ENCODE measurements at regions not wholly inside any gene's neighbourhood (a gene's known extent, or its start where the extent isn't known, plus 50 kb on each side); places are given as distances from the start of the nearest gene placed in this dataset.

DNA sequence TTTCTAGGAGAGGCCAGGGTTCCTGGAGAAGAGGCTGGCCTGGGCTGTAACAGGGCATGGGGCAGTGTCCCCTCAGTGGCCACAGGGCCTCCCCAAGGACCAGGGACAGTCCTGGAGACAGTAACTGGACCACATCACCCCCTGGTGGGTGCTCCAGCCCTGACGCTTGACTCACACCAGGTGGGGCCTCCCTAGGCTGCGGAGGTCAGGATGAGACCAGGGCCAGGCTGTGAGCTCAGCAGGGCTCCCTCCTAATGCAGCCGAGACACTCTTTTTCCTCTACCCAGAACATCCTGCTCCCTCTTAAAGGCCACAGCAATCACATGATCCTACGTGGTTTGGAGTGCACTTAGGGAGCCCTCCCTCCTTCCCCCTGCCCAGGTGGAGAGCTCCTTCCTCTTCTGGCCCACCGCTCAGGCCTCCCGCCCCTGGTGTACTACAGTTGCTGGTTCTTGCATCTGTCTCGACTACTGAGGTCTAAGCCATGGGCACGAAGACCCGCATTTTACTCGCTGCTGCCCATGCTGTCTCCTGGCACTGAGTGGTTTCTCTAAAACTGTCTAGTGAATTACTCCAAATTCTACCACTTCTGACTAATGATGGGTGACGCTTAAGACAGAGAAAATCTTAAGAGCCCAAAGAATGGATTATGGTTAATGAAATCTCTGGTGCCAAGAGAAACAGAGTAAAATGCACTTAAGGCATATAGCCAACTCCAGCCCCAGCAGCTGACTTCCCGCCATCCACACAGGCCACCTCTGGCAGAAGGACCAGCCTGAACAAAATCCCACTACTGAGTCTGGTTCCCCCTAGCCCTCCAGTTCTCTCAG lies 166.1 kb upstream of the CST7 start:
- TF ChIP-seq KLF9 (tag by site-specific recombination; IDR thresholded peaks at IDR 0.05; ENCODE audit: low read depth) (no peak), ZBTB20 (tag by site-specific recombination; IDR thresholded peaks at IDR 0.05) (no peak), KLF16 (tag by site-specific recombination; IDR thresholded peaks at IDR 0.05) (no peak), EGR2 (tag by site-specific recombination; IDR thresholded peaks at IDR 0.05; ENCODE audit: low read depth) (no peak), ZNF549 (tag by site-specific recombination; IDR thresholded peaks at IDR 0.05) (no peak), ZNF292 (tag by site-specific recombination; IDR thresholded peaks at IDR 0.05; ENCODE audit: borderline replicate concordance, low read depth) (no peak), ZBTB8A (tag by site-specific recombination; IDR thresholded peaks at IDR 0.05) (no peak)
- TF ChIP-seq, protein P1, sequence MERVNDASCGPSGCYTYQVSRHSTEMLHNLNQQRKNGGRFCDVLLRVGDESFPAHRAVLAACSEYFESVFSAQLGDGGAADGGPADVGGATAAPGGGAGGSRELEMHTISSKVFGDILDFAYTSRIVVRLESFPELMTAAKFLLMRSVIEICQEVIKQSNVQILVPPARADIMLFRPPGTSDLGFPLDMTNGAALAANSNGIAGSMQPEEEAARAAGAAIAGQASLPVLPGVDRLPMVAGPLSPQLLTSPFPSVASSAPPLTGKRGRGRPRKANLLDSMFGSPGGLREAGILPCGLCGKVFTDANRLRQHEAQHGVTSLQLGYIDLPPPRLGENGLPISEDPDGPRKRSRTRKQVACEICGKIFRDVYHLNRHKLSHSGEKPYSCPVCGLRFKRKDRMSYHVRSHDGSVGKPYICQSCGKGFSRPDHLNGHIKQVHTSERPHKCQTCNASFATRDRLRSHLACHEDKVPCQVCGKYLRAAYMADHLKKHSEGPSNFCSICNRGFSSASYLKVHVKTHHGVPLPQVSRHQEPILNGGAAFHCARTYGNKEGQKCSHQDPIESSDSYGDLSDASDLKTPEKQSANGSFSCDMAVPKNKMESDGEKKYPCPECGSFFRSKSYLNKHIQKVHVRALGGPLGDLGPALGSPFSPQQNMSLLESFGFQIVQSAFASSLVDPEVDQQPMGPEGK (tag by site-specific recombination; IDR thresholded peaks at IDR 0.05): no peak
- TF ChIP-seq, protein P2, sequence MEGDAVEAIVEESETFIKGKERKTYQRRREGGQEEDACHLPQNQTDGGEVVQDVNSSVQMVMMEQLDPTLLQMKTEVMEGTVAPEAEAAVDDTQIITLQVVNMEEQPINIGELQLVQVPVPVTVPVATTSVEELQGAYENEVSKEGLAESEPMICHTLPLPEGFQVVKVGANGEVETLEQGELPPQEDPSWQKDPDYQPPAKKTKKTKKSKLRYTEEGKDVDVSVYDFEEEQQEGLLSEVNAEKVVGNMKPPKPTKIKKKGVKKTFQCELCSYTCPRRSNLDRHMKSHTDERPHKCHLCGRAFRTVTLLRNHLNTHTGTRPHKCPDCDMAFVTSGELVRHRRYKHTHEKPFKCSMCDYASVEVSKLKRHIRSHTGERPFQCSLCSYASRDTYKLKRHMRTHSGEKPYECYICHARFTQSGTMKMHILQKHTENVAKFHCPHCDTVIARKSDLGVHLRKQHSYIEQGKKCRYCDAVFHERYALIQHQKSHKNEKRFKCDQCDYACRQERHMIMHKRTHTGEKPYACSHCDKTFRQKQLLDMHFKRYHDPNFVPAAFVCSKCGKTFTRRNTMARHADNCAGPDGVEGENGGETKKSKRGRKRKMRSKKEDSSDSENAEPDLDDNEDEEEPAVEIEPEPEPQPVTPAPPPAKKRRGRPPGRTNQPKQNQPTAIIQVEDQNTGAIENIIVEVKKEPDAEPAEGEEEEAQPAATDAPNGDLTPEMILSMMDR (tag by site-specific recombination; IDR thresholded peaks at IDR 0.05): no peak
- TF ChIP-seq, protein P3, sequence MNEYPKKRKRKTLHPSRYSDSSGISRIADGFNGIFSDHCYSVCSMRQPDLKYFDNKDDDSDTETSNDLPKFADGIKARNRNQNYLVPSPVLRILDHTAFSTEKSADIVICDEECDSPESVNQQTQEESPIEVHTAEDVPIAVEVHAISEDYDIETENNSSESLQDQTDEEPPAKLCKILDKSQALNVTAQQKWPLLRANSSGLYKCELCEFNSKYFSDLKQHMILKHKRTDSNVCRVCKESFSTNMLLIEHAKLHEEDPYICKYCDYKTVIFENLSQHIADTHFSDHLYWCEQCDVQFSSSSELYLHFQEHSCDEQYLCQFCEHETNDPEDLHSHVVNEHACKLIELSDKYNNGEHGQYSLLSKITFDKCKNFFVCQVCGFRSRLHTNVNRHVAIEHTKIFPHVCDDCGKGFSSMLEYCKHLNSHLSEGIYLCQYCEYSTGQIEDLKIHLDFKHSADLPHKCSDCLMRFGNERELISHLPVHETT (tag by site-specific recombination; IDR thresholded peaks at IDR 0.05): no peak
- TF ChIP-seq, protein P4, sequence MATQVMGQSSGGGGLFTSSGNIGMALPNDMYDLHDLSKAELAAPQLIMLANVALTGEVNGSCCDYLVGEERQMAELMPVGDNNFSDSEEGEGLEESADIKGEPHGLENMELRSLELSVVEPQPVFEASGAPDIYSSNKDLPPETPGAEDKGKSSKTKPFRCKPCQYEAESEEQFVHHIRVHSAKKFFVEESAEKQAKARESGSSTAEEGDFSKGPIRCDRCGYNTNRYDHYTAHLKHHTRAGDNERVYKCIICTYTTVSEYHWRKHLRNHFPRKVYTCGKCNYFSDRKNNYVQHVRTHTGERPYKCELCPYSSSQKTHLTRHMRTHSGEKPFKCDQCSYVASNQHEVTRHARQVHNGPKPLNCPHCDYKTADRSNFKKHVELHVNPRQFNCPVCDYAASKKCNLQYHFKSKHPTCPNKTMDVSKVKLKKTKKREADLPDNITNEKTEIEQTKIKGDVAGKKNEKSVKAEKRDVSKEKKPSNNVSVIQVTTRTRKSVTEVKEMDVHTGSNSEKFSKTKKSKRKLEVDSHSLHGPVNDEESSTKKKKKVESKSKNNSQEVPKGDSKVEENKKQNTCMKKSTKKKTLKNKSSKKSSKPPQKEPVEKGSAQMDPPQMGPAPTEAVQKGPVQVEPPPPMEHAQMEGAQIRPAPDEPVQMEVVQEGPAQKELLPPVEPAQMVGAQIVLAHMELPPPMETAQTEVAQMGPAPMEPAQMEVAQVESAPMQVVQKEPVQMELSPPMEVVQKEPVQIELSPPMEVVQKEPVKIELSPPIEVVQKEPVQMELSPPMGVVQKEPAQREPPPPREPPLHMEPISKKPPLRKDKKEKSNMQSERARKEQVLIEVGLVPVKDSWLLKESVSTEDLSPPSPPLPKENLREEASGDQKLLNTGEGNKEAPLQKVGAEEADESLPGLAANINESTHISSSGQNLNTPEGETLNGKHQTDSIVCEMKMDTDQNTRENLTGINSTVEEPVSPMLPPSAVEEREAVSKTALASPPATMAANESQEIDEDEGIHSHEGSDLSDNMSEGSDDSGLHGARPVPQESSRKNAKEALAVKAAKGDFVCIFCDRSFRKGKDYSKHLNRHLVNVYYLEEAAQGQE (tag by site-specific recombination; IDR thresholded peaks at IDR 0.05): no peak
- TF ChIP-seq, protein P5, sequence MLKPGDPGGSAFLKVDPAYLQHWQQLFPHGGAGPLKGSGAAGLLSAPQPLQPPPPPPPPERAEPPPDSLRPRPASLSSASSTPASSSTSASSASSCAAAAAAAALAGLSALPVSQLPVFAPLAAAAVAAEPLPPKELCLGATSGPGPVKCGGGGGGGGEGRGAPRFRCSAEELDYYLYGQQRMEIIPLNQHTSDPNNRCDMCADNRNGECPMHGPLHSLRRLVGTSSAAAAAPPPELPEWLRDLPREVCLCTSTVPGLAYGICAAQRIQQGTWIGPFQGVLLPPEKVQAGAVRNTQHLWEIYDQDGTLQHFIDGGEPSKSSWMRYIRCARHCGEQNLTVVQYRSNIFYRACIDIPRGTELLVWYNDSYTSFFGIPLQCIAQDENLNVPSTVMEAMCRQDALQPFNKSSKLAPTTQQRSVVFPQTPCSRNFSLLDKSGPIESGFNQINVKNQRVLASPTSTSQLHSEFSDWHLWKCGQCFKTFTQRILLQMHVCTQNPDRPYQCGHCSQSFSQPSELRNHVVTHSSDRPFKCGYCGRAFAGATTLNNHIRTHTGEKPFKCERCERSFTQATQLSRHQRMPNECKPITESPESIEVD (tag by site-specific recombination; IDR thresholded peaks at IDR 0.05): no peak
- TF ChIP-seq, protein P6, sequence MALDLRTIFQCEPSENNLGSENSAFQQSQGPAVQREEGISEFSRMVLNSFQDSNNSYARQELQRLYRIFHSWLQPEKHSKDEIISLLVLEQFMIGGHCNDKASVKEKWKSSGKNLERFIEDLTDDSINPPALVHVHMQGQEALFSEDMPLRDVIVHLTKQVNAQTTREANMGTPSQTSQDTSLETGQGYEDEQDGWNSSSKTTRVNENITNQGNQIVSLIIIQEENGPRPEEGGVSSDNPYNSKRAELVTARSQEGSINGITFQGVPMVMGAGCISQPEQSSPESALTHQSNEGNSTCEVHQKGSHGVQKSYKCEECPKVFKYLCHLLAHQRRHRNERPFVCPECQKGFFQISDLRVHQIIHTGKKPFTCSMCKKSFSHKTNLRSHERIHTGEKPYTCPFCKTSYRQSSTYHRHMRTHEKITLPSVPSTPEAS (tag by site-specific recombination; IDR thresholded peaks at IDR 0.05): no peak
